ENCODE measurements at regions not wholly inside any gene's neighbourhood (a gene's known extent, or its start where the extent isn't known, plus 50 kb on each side); places are given as distances from the start of the nearest gene placed in this dataset.
"Not testable (repeated sequence)": the region's sequence is repeated elsewhere in the genome, so short reads cannot be mapped to it uniquely, and the experiment has no call there.

DNA sequence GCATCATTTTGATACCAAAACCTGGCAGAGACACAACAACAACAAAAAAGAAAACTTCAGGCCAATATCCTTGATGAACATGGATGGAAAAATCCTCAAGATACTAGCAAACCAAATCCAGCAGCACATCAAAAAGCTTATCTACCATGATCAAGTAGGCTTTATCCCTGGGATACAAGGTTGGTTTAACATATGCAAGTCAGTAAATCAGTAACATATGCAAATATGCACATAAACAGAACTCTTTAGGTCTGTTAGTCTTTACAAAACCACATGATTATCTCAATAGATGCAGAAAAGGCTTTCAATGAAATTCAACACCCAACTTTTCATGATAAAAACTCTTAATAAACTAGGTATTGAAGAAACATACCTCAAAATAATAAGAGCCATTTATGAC lies 587.5 kb upstream of the CELF4 start:
- TF ChIP-seq CTCF (IDR thresholded peaks at IDR 0.05; ENCODE audit: control extremely low read depth in 1 of 3, insufficient read depth in 1 of 3, low read depth in 1 of 3, low read length in 3 of 3); YY1 (IDR thresholded peaks at IDR 0.05; ENCODE audit: low read depth, low read length); SRF (IDR thresholded peaks at IDR 0.05; ENCODE audit: low read depth, low read length); RAD21 (IDR thresholded peaks at IDR 0.05 in 1 of 2, conservative IDR thresholded peaks at IDR 0.05 in 1 of 2; ENCODE audit: low read depth in 2 of 2, low read length in 2 of 2); TAF1 (IDR thresholded peaks at IDR 0.05; ENCODE audit: low read depth, low read length); SIN3A (conservative IDR thresholded peaks at IDR 0.05 in 1 of 2, IDR thresholded peaks at IDR 0.05 in 1 of 2; ENCODE audit: low read depth in 1 of 2, low read length in 2 of 2); TAF7 (optimal IDR thresholded peaks at IDR 0.05; ENCODE audit: borderline replicate concordance, low read depth, low read length); JUND (IDR thresholded peaks at IDR 0.05; ENCODE audit: low read length); POLR2AphosphoS5 (IDR thresholded peaks at IDR 0.05; ENCODE audit: low read depth, low read length); CBX8 (IDR thresholded peaks at IDR 0.05; ENCODE audit: borderline replicate concordance, low read depth, low read length): not testable (repeated sequence)

Data from H1 (cell line).